ENCODE measurements at regions not wholly inside any gene's neighbourhood (a gene's known extent, or its start where the extent isn't known, plus 50 kb on each side); places are given as distances from the start of the nearest gene placed in this dataset.
A peak's percentile ranks its signal among the peaks of the same experiment; 100 is the strongest.
"Not testable (repeated sequence)": the region's sequence is repeated elsewhere in the genome, so short reads cannot be mapped to it uniquely, and the experiment has no call there.

DNA sequence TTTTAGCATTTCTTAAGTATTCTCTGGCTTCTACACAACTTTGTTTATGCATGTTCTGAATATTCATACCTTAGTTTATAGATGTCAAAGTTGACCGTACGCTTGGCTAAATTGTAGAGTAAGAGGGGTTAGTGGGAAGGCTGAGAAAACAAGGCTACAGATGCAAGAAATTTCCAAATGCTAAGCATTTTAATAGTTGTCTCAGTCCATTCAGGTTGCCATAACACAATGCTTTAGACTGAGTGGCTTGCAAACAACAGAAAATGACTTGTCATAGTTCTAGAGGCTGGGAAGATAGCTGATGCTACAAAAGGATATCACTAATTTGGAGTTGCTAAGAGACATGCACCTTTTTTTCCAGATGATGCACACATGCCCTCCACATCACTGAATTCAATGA is 53.0 kb upstream of the C1QTNF3 start:
- not testable (repeated sequence) for DNase-seq (ENCODE audit: low read depth)

DNA sequence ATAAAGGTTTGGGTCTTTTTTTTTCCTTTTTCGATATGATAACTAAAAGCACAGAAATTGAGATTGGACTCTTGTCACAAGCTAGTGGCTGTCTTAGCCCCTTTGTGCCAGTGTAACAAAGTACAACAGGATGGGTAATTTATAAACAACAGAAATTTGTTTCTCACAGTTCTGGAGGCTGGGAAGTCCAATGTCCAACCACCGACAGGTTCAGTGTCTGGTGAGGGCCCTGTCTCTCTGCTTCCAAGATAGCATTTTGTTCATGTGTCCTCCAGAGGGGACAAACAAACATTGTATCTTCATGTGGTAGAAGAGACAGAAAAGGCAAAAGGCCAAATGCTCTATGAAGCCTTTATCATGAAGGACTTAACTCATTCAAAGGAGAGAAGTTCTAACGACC is 56.9 kb upstream of the C1QTNF3 start:
- not testable (repeated sequence) for DNase-seq (ENCODE audit: low read depth)

GRCh38 chr5:34101567-34101966 is 58.6 kb upstream of the C1QTNF3 start:
- DNase-seq (ENCODE audit: low read depth): not testable (repeated sequence)

DNA sequence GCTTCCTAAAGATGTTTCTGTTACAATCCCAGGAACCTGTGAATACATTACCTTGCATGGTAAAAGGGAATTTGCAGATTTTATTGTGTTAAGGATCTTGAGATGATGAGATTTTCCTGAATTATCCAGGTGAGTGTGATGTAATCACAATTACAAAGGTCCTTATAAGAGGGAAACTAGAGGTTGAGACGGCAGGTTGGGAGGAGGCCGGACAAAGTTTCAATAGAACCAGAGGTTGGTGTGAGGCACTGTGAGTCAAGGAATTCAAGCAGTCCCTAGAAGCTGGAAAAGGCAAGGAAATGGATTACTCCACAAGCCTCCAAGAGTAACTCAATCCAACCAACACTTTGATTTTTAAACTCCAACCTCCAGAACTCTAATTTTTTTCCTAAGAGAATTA is 65.9 kb upstream of the C1QTNF3 start:
- not testable (repeated sequence) for DNase-seq (ENCODE audit: low read depth)

GRCh38 chr5:34124280-34124679 is 81.3 kb upstream of the C1QTNF3 start:
- not testable (repeated sequence) for DNase-seq (ENCODE audit: low read depth)

- not testable (repeated sequence) for DNase-seq (ENCODE audit: low read depth)
Observed at GRCh38 chr5:34125354-34125753, 82.3 kb upstream of the C1QTNF3 start.

- DNase-seq (ENCODE audit: low read depth): not testable (repeated sequence)
Observed at GRCh38 chr5:34126741-34127140, 83.7 kb upstream of the C1QTNF3 start.

DNA sequence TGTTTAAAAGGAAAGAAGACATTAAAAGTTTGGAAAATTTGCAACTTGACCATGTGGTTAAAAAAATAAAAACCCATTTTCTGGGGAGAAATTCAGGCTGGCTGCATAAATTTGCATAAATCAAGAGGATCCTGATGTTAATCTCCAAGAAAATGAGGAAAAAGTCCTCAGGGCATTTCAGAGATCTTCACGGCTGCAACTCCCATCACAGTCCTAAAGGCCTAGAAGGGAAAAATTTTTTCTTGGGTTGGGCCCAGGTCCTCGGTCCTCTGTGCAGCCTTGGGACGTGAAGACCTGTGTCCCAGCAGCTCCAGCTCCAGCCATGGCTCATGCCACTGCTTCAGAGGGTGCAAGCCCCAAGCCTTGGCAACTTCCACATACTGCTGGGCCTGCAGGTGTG is 84.8 kb upstream of the C1QTNF3 start:
- not testable (repeated sequence) for DNase-seq (ENCODE audit: low read depth)

- DNase-seq (ENCODE audit: low read depth): not testable (repeated sequence)
Observed at GRCh38 chr5:34128890-34129289, 85.9 kb upstream of the C1QTNF3 start.

GRCh38 chr5:34154988-34155387 is 112.0 kb upstream of the C1QTNF3 start:
- not testable (repeated sequence) for DNase-seq (ENCODE audit: low read depth)

DNA sequence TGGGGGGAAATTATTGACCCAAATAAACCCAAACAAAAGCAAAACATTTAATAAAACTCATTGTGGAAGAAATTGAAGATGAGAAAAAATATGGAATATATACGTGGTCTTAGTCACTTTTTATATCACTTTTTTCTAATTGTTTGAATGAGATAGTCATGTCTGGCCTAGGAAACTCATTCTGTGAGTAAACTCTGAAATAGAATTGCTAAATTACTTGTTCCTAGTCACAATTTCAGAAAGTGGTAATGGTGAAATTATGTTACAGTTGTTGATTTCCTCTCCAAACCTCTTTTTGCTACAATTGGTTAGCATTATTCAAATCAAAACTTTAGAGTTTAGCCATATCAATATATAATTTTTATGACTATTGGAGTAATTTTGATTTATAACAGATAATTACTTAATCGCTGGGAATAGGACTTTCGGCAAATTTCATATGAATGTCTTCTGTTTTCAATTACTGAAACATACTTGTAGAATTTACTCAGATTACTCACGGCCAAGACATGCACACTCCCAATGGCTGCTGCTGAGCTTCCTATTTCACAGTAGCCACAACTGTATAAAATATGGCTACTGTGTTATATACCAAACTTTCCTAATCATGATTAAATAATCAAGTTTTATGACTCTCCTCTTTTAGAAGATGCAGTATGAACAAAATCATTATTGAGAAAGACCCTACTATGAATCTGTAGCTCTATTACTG is 113.8 kb upstream of the C1QTNF3 start:
- not testable (repeated sequence) for DNase-seq (ENCODE audit: low read depth)

- not testable (repeated sequence) for DNase-seq (ENCODE audit: low read depth)
Observed at GRCh38 chr5:34160904-34161303, 117.9 kb upstream of the C1QTNF3 start.

- DNase-seq (ENCODE audit: low read depth): not testable (repeated sequence)
Observed at GRCh38 chr5:34171398-34171797, 128.4 kb upstream of the C1QTNF3 start.

DNA sequence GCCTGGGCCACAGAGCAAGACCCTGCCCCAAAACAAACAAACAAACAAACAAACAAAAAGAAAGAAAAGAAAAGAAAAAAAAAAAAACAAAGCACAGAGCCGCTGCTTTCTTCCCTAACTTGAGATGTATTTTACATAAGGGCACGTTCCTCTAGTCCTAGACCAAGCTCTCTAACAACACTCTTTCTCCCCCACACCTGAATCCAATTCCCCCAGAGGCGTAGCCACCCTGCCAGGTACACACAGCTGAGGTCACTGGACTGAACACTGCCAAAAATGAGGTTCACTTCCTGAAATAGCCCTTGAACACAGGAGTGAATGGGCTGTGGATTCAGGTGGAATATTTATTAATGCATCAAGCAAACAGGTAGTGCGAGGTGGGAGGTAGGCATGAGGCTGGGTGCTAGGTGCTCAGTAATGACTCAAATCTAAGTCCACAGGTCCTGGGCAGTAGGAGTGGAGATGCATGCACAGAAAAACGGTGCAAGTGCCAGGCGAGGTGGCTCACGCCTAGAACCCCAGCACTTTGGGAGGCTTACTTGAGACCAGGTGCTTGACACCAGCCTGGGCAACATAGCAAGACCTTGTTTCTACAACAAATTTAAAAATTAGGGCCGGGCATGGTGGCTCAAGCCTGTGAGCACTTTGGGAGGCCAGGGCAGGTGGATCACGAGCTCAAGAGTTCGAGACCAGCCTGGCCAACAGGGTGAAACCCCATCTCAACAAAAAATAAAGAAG is 136.6 kb upstream of the C1QTNF3 start:
- not testable (repeated sequence) for DNase-seq (ENCODE audit: low read depth)

DNA sequence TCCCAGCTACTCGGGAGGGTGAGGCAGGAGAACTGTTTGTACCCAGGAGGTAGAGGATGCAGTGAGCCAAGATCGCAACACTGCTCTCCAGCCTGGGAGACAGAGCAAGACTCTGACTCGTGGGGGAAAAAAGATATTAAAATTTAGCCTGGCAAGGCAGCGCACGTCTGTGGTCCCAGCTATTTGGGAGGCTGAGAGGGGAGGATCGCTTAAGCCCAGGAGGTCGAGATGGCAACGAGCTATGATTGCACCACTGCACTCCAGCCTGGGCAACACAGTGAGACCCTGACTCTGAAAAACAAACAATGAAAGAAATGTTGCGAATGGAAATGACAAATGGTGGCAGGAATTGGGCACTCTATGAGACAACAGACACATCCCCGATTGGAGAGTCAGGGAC is 137.2 kb upstream of the C1QTNF3 start:
- not testable (repeated sequence) for DNase-seq (ENCODE audit: low read depth)

- not testable (repeated sequence) for DNase-seq (ENCODE audit: low read depth)
Observed at GRCh38 chr5:34180940-34181614, 138.1 kb upstream of the C1QTNF3 start.

- not testable (repeated sequence) for DNase-seq (ENCODE audit: low read depth)
Observed at GRCh38 chr5:34185005-34185404, 142.0 kb upstream of the C1QTNF3 start.

DNA sequence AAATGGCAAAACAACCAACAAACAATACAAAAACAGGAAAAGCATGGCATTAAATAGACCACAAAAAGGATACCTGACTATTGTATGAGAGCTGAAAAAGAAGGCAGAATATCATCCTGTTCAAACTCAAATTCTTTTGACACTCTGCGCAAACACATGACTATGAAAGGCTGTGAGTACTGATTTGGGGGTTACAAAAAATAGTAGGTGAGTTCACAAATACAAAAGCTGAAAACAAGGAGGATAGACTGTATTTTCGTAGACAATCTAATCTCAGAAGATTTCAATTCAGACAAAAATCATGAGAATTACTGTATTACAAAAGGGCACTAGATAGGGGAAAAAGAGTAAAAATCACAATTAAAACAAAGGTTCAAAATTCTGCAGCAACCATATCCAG is 142.6 kb upstream of the C1QTNF3 start:
- not testable (repeated sequence) for DNase-seq (ENCODE audit: low read depth)

DNA sequence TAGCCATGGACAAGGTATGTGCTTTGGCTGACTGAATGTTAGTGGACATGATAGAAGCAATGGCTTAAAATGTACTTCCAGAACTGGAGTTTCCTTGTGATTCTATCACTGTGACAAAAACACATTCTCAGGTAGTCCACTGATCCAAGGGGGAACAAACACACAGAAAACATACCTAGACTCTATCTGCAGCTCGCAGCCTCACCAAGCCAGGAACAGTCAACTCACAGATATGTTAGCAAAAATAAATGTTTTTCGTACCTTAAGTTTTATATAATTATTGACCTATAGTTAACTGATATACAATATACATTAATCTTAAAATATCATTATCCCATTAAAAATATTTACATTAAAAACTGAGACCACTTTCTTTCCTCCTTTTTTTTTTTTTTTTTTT is 143.1 kb upstream of the C1QTNF3 start:
- DNase-seq (ENCODE audit: low read depth): not testable (repeated sequence)

DNA sequence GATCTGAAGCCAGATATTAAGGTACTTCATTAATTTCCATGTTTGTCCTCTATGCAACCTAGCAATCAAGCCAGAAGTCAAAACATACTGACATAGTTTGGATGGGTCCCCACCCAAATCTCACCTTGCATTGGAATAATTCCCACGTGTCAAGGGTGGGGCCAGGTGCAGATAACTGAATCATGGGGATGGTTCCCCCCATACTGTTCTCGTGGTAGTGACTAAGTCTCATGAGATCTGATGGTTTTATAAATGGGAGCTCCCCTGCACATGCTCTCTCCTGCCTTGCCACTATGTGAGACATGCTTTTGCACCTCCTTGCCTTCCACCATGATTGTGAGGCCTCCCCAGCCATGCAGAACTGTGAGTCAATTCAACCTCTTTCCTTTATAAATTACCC is 143.9 kb upstream of the C1QTNF3 start:
- not testable (repeated sequence) for DNase-seq (ENCODE audit: low read depth)

GRCh38 chr5:34187441-34187840 is 144.4 kb upstream of the C1QTNF3 start:
- DNase-seq (ENCODE audit: low read depth): not testable (repeated sequence)

DNA sequence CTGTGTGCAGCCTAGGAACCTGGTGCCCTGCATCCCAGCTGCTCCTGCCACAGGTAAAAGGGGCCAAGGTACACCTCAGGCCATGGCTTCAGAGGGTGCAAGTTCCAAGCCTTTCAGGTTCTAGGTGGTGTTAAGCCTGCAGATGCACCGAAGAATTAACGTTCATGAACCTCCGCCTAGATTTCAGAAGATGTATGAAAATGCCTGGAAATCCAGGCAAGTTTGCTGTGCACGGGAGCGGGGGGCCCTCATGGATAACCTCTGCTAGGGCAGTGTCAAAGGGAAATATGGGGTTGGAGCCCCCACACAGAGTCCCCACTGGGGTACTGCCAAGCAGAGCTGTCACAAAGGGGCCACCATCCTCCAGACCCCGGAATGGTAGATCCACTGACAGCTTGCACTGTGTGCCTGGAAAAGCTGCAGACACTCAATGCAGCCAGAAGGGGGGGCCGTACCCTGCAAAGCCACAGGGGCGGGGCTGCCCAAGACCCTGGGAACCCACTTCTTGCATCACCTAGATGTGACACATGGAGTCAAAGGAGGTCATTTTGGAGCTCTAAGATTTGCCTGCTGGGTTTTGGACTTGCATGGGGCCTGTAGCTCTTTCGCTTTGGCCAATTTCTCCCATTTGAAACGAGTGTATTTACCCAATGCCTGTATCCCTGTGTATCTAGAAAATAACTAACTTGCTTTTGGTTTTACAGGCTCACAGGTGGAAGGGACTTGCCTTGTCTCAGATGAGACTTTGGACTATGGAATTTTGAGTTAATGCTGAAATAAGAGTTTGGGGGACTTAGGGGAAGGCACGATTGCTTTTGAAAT is 145.2 kb upstream of the C1QTNF3 start:
- DNase-seq (ENCODE audit: low read depth): peak; percentile 34
